GM23338 (cell line): ENCODE measurements at regions not wholly inside any gene's neighbourhood (a gene's known extent, or its start where the extent isn't known, plus 50 kb on each side); places are given as distances from the start of the nearest gene placed in this dataset.
A peak's percentile ranks its signal among the peaks of the same experiment; 100 is the strongest.

Experiments
- ATAC-seq: fragments of 200-7000 bp; cut with Tn5 transposase; 3 replicates; pipeline ENCODE4 v1.9.1; 2020
- DNase-seq: peaks from one replicate; pipeline ENCODE4 v3.0.0-alpha.2; 2015; ENCODE audit warnings: low spot score
- H2AFZ ChIP-seq: fragments of 200-600 bp; sonication (generic); 2 replicates; pipeline ENCODE4 v1.8.0; 2016; ENCODE audit warnings: antibody characterized with exemption, mild to moderate bottlenecking, moderate library complexity
- H3F3A ChIP-seq: fragments of 200-600 bp; sonication (generic); replicated peaks from 2 replicates; pipeline ENCODE4 v1.8.0; 2017; ENCODE audit warnings: antibody characterized with exemption, mixed run types, low read depth
- H3K27ac ChIP-seq: fragments of 200-600 bp; sonication (generic); 2 replicates; pipeline ENCODE4 v1.6.1; 2016; ENCODE audit warnings: low read depth
- H3K27me3 ChIP-seq: fragments of 200-600 bp; sonication (generic); 2 replicates; pipeline ENCODE4 v1.8.0; 2016; ENCODE audit warnings: mild to moderate bottlenecking, mixed run types, moderate library complexity; ENCODE audit not compliant: insufficient read depth
- H3K36me3 ChIP-seq: fragments of 200-600 bp; sonication (generic); 2 replicates; pipeline ENCODE4 v1.8.0; 2016; ENCODE audit warnings: mild to moderate bottlenecking; ENCODE audit not compliant: insufficient read depth
- H3K4me1 ChIP-seq: fragments of 200-600 bp; sonication (generic); 2 replicates; pipeline ENCODE4 v1.8.0; 2016; ENCODE audit warnings: mild to moderate bottlenecking, moderate library complexity; ENCODE audit not compliant: insufficient read depth
- H3K4me2 ChIP-seq: fragments of 200-600 bp; sonication (generic); 2 replicates; pipeline ENCODE4 v1.7.1; 2017; ENCODE audit warnings: mixed run types
- H3K4me3 ChIP-seq: fragments of 200-600 bp; sonication (generic); 2 replicates; pipeline ENCODE4 v1.6.1; 2016; ENCODE audit warnings: mixed run types
- H3K79me2 ChIP-seq: fragments of 200-600 bp; sonication (generic); replicated peaks from 2 replicates; pipeline ENCODE4 v1.8.0; 2017; ENCODE audit warnings: mild to moderate bottlenecking; ENCODE audit not compliant: insufficient read depth
- H3K9me2 ChIP-seq: fragments of 200-600 bp; sonication (generic); 2 replicates; pipeline ENCODE4 v1.8.0; 2017; ENCODE audit not compliant: insufficient read depth
- H4K20me1 ChIP-seq: fragments of 200-600 bp; sonication (generic); replicated peaks from 2 replicates; pipeline ENCODE4 v1.8.0; 2017; ENCODE audit warnings: mild to moderate bottlenecking; ENCODE audit not compliant: insufficient read depth
- H3K27ac Mint-ChIP-seq: 2 replicates; pipeline ENCODE4 v1.8.0; 2020; ENCODE audit warnings: inconsistent platforms, mild to moderate bottlenecking, moderate library complexity, mixed read lengths
- H3K27me3 Mint-ChIP-seq: 3 replicates; pipeline ENCODE4 v1.8.0; 2022; ENCODE audit warnings: low read depth, mild to moderate bottlenecking, moderate library complexity, mixed read lengths, inconsistent platforms; ENCODE audit not compliant: insufficient read depth, poor library complexity
- H3K36me3 Mint-ChIP-seq: 3 replicates; pipeline ENCODE4 v1.8.0; 2021; ENCODE audit warnings: low read depth, mild to moderate bottlenecking, inconsistent platforms, moderate library complexity, mixed read lengths
- H3K4me1 Mint-ChIP-seq: 3 replicates; pipeline ENCODE4 v1.8.0; 2020; ENCODE audit warnings: mild to moderate bottlenecking, inconsistent platforms, mixed read lengths
- H3K4me3 Mint-ChIP-seq: 3 replicates; pipeline ENCODE4 v1.8.0; 2021; ENCODE audit warnings: moderate library complexity, mild to moderate bottlenecking, inconsistent platforms, mixed read lengths
- H3K9me3 Mint-ChIP-seq: 3 replicates; pipeline ENCODE4 v1.8.0; 2020; ENCODE audit warnings: moderate library complexity, mild to moderate bottlenecking, inconsistent platforms, mixed read lengths
- CREB1 ChIP-seq: fragments of 250-450 bp; sonication (Bioruptor Pico); IDR thresholded peaks from 2 replicates; pipeline ENCODE4 v1.5.0; 2020; ENCODE audit warnings: low read depth, mild to moderate bottlenecking, moderate library complexity
- CTCF ChIP-seq, 2 experiments: fragments of 200-600 bp in 1 of 2; sonication (generic) in 1 of 2; conservative IDR thresholded peaks; 2 replicates each; pipeline versions ENCODE4 v1.5.1 to v1.6.1; 2016 to 2017; ENCODE audit warnings: antibody characterized with exemption in 2 of 2, low read depth in 2 of 2, mild to moderate bottlenecking in 2 of 2, moderate library complexity in 1 of 2
- EZH2 ChIP-seq: fragments of 200-600 bp; sonication (generic); IDR thresholded peaks from one replicate; pipeline ENCODE4 v1.8.0; 2017; ENCODE audit warnings: antibody characterized with exemption, mild to moderate bottlenecking, low read depth; ENCODE audit not compliant: unreplicated experiment
- EZH2phosphoT487 ChIP-seq: fragments of 200-600 bp; sonication (generic); IDR thresholded peaks from one replicate; pipeline ENCODE4 v1.8.1; 2018; ENCODE audit warnings: antibody characterized with exemption; ENCODE audit not compliant: unreplicated experiment
- JUNB ChIP-seq: IDR thresholded peaks from one replicate; pipeline ENCODE4 v1.6.1; 2016; ENCODE audit warnings: antibody characterized with exemption; ENCODE audit not compliant: unreplicated experiment
- NANOG ChIP-seq: IDR thresholded peaks from 2 replicates; pipeline ENCODE4 v1.6.1; 2016; ENCODE audit warnings: antibody characterized with exemption, borderline replicate concordance
- POLR2AphosphoS5 ChIP-seq: IDR thresholded peaks from 2 replicates; pipeline ENCODE4 v1.6.1; 2016; ENCODE audit warnings: antibody characterized with exemption, low read depth
- REST ChIP-seq: IDR thresholded peaks from one replicate; pipeline ENCODE4 v1.6.1; 2018; ENCODE audit warnings: antibody characterized with exemption; ENCODE audit not compliant: unreplicated experiment
- STAT1 ChIP-seq: IDR thresholded peaks from one replicate; pipeline ENCODE4 v1.6.1; 2016; ENCODE audit warnings: antibody characterized with exemption; ENCODE audit not compliant: unreplicated experiment
- ZNF462 ChIP-seq: fragments of 250-450 bp; sonication (Bioruptor Pico); IDR thresholded peaks from 2 replicates; pipeline ENCODE4 v1.5.0; 2020; ENCODE audit warnings: mild to moderate bottlenecking, moderate library complexity

- TF ChIP-seq REST, result no peak
These were observed 438.1 kb downstream of the LMO4 start (continued) for GRCh38 chr1:87766737-87767136.

- ATAC-seq (no peak), DNase-seq (peak; percentile 26)
- no peaks in the 10 kb centered on the region for H3F3A ChIP-seq
- Mint-ChIP-seq H3K4me1 (peaks cover 7% of the 10 kb centered on the region; the same call in 2 of the 3 replicates), H3K4me3 (no peak overlapping the region), H3K36me3 (no peaks in the 10 kb centered on the region; the same call in 2 of the 3 replicates), H3K27ac (no peak overlapping the region), H3K27me3 (peaks cover 2% of the 10 kb centered on the region), H3K9me3 (no peaks in the 10 kb centered on the region)
- no peaks in the 10 kb centered on the region for H3K79me2 ChIP-seq
- no peaks in the 10 kb centered on the region for H3K36me3 ChIP-seq
- no peaks in the 10 kb centered on the region for H4K20me1 ChIP-seq
- no peaks in the 10 kb centered on the region for H3K27me3 ChIP-seq
- no peaks in the 10 kb centered on the region for H3K4me1 ChIP-seq
- peaks cover 9% of the 10 kb centered on the region; the same call in 1 of the 2 replicates for H3K9me2 ChIP-seq
- no peak overlapping the region for H3K27ac ChIP-seq
- H3K4me3 ChIP-seq, result no peak overlapping the region
- H3K4me2 ChIP-seq, result no peak overlapping the region
- TF ChIP-seq CTCF (conservative IDR thresholded peaks at IDR 0.05; ENCODE audit: low read depth in 2 of 2) (no peak), POLR2AphosphoS5 (no peak), JUNB (no peak), REST (no peak), CREB1 (CRISPR knock-in tag) (no peak), STAT1 (no peak), ZNF462 (CRISPR knock-in tag) (no peak), EZH2phosphoT487 (no peak), EZH2 (no peak), NANOG (no peak)
- no peak overlapping the region for H2AFZ ChIP-seq
These were observed 450.2 kb downstream of the LMO4 start for GRCh38 chr1:87778896-87779295.
